ENCODE measurements at regions not wholly inside any gene's neighbourhood (a gene's known extent, or its start where the extent isn't known, plus 50 kb on each side); places are given as distances from the start of the nearest gene placed in this dataset.
A peak's percentile ranks its signal among the peaks of the same experiment; 100 is the strongest.

DNA sequence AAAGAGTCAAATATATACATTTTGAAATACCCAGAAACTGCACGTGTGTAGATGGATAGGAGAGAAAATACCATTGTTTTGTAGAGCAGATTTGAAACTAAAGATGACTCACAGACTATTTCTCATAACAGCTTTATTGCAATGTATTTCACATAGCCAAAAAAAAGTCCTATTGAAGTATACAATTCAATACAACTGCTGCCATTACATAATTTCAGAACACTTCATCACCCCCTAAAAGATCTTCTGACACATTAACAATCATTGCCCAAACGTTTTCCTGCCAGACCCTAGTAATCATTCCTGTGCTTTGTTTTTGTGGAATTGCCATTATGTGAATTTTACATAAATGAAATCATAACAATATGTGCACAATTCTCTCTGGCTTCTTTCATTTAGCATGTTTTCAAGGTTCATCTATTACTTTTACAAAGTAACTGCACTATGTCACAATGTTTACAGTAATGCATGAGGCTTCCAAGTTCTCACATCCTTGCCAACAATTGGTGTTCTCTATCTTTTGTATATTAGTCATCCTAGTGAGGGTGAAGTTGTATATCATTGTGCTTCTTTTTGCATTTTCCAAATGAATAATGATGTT, 378.6 kb upstream of the CWC22 start:
- CTCF ChIA-PET, result interaction anchor here (0.6 kb wide), 1 partner anchor 185 kb away, joined by 4 read pairs; no protein-coding TSS in a partner anchor
- H3K27ac ChIP-seq, result no peak overlapping the region
- peak; percentile 30 for DNase-seq (ENCODE audit: low spot score)
- POLR2A ChIA-PET (ENCODE audit: low non-redundant PET), result no interaction called here
- TF ChIP-seq, protein P1, sequence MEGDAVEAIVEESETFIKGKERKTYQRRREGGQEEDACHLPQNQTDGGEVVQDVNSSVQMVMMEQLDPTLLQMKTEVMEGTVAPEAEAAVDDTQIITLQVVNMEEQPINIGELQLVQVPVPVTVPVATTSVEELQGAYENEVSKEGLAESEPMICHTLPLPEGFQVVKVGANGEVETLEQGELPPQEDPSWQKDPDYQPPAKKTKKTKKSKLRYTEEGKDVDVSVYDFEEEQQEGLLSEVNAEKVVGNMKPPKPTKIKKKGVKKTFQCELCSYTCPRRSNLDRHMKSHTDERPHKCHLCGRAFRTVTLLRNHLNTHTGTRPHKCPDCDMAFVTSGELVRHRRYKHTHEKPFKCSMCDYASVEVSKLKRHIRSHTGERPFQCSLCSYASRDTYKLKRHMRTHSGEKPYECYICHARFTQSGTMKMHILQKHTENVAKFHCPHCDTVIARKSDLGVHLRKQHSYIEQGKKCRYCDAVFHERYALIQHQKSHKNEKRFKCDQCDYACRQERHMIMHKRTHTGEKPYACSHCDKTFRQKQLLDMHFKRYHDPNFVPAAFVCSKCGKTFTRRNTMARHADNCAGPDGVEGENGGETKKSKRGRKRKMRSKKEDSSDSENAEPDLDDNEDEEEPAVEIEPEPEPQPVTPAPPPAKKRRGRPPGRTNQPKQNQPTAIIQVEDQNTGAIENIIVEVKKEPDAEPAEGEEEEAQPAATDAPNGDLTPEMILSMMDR (conservative IDR thresholded peaks at IDR 0.05; ENCODE audit: low read depth), result no peak

DNA sequence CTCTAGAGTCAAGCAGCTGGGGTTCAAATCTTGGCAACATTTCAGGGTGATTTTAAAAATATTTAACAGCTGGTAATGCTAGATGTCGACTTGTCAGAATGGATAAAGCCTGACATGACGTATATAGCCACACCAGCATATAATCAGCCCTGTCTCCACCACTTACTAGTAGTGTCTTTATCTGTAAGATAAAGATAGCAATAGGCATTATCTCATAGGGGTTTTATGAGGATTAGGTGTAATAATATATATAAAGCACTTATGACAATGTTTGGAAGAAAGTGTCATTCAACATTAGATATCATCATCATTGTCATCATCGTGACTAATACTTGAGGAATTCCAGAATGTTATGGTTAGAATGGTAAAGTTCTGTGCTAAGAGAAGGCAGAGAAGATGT, 369.0 kb upstream of the CWC22 start:
- no peak for DNase-seq (ENCODE audit: low spot score)
- ChIA-PET POLR2A (ENCODE audit: low non-redundant PET) (no interaction called here), CTCF (no interaction called here)
- TF ChIP-seq, protein P1 (conservative IDR thresholded peaks at IDR 0.05; ENCODE audit: low read depth), result no peak
- H3K27ac ChIP-seq, result no peak overlapping the region

DNA sequence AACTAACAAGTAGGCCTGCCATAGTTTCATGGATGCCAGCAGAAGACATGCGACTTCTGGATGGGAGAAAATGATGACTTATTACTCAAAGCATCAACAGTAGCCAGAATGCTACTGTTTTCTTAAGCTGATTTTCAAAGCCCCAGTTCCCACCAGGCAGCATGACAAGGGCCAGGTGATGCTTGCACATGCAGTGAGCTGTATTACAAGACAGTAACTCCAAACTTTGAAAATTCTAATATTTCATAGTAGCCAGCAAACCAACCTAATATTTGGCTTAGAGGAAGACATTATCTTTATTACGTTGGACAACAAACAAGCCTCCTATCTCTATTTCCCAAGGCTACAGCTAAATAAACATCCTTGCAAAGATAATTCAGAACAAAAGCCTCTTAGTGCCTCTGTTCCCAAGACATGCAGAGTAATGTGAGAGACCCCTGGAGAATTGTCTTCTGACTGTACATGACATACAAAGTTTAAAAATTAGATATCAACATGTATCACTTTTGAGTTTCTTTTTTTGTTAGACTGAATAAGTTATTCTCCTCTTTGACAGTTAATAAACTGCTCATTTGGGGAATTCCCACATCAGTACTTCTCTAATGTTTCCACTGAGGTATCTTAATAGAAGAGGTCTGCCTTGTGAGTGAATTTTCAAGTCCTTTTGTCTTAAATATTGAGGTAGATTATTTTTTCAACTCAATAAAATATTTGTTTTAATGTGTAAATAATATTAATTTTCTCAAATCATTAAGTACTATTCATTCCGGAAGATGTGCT, 367.6 kb upstream of the CWC22 start:
- CTCF ChIA-PET, result interaction anchor here (0.5 kb wide), 1 partner anchor 249 kb away, joined by 3 read pairs; no protein-coding TSS in a partner anchor
- POLR2A ChIA-PET (ENCODE audit: low non-redundant PET), result no interaction called here
- DNase-seq (ENCODE audit: low spot score), result no peak
- no peak overlapping the region for H3K27ac ChIP-seq
- TF ChIP-seq, protein P1 (conservative IDR thresholded peaks at IDR 0.05; ENCODE audit: low read depth), result no peak

DNA sequence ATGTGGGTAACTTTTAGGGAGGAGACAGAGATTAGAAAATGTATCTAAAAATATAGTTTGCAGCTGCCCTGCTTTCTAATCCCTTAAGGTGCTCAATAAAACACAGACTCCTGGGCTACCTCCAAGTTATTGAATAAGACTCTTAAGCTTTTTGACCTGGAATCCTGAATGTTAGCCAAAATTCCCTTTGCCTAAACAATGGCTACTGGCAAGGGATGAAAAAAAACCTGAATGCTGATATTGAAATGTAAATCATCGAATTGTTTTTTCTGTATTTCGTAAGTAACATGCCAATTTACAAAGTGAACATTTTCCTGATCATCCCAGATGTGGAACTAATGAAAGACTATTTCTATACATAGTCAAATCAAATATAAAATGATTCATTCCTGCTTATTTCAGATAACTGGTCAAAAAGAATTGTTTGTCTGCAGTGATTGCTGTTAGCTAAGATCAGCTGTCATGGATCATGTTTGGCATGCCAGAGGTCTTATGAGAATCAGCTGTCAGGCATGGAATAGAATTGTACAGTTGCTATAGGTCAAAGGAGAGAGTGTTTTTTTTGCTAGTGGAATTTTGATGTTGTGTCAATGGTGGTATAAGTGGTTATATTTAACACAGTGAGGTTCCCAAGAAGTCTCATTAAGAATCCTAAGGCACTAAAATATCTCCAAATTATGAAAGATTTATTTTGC, 363.6 kb upstream of the CWC22 start:
- no peak overlapping the region for H3K27ac ChIP-seq
- ChIA-PET POLR2A (ENCODE audit: low non-redundant PET) (no interaction called here), CTCF (interaction anchor here (0.6 kb wide), 1 partner anchor 38 kb away, joined by 3 read pairs; no protein-coding TSS in a partner anchor)
- TF ChIP-seq, protein P1 (conservative IDR thresholded peaks at IDR 0.05; ENCODE audit: low read depth), result no peak
- DNase-seq (ENCODE audit: low spot score), result no peak

DNA sequence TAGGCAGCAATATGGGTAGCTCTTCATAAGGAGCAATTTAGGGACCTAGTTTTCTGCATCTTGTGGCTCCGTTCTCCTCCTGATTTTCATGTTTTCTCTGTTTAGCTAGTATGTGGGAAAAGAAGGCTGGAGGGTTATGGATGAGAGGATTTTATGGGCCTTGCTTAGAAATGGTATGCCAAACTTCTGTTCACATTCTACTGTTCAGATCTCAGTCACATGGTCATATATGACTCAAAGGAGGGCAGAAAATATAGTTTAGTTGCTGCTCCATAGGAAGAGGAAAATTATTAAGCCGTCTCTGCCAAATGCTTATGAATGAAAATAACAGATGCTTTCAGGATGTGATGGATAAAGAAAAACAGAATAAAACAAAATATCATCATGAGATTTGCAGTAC, 361.8 kb upstream of the CWC22 start:
- ChIA-PET CTCF (no interaction called here), POLR2A (ENCODE audit: low non-redundant PET) (no interaction called here)
- no peak for DNase-seq (ENCODE audit: low spot score)
- no peak overlapping the region for H3K27ac ChIP-seq
- TF ChIP-seq, protein P1 (conservative IDR thresholded peaks at IDR 0.05; ENCODE audit: low read depth), result no peak

DNA sequence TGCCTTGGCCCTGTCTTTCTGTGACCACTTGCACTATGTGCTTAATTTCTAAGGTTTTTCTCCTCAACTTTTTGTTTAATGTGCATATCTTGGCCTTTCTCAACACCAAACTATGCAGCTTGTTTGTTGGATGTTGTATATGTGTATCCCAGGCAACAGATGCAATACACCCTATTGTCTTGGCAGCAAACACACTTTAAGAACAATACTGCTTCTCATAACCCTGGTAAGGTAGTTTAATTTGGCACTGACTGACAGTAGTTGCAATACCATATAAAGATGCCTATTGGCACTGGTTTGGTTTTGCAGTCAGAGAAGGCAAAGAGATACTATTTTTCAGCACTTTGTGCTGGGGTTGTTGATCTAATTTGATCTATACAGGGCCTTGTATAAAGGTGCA, 360.7 kb upstream of the CWC22 start:
- ChIA-PET POLR2A (ENCODE audit: low non-redundant PET) (no interaction called here), CTCF (no interaction called here)
- H3K27ac ChIP-seq, result no peak overlapping the region
- TF ChIP-seq, protein P1 (conservative IDR thresholded peaks at IDR 0.05; ENCODE audit: low read depth), result no peak
- peak; percentile 19 for DNase-seq (ENCODE audit: low spot score)
